ENCODE measurements at regions not wholly inside any gene's neighbourhood (a gene's known extent, or its start where the extent isn't known, plus 50 kb on each side); places are given as distances from the start of the nearest gene placed in this dataset.

GRCh38 chr6:169906688-169907418 is 155.4 kb downstream of the ERMARD start:
- no peak for DNase-seq (ENCODE audit: low spot score)

- DNase-seq (ENCODE audit: low spot score) = no peak
Observed at GRCh38 chr6:169906004-169906687, 154.7 kb downstream of the ERMARD start.

- DNase-seq (ENCODE audit: low spot score) = peak; percentile 45
Observed at GRCh38 chr6:169905041-169905807, 153.8 kb downstream of the ERMARD start.

- DNase-seq (ENCODE audit: low spot score) = no peak
Observed at GRCh38 chr6:169904051-169904922, 152.9 kb downstream of the ERMARD start.

- no peak for DNase-seq (ENCODE audit: low spot score)
Observed at GRCh38 chr6:169903122-169903521, 151.7 kb downstream of the ERMARD start.

- DNase-seq (ENCODE audit: low spot score) = no peak
Observed at GRCh38 chr6:169902604-169903003, 151.2 kb downstream of the ERMARD start.

- no peak for DNase-seq (ENCODE audit: low spot score)
Observed at GRCh38 chr6:169902070-169902469, 150.6 kb downstream of the ERMARD start.

GRCh38 chr6:169899481-169900145 is 148.2 kb downstream of the ERMARD start:
- no peak for DNase-seq (ENCODE audit: low spot score)

- DNase-seq (ENCODE audit: low spot score) = no peak
Observed at GRCh38 chr6:169898788-169899480, 147.5 kb downstream of the ERMARD start.

- no peak for DNase-seq (ENCODE audit: low spot score)
Observed at GRCh38 chr6:169897601-169898358, 146.4 kb downstream of the ERMARD start.

- DNase-seq (ENCODE audit: low spot score) = no peak
Observed at GRCh38 chr6:169896826-169897456, 145.5 kb downstream of the ERMARD start.

GRCh38 chr6:169895926-169896761 is 144.7 kb downstream of the ERMARD start:
- no peak for DNase-seq (ENCODE audit: low spot score)

GRCh38 chr6:169895000-169895759 is 143.8 kb downstream of the ERMARD start:
- DNase-seq (ENCODE audit: low spot score) = no peak

GRCh38 chr6:169894377-169894960 is 143.0 kb downstream of the ERMARD start:
- no peak for DNase-seq (ENCODE audit: low spot score)

- no peak for DNase-seq (ENCODE audit: low spot score)
Observed at GRCh38 chr6:169893624-169894023, 142.2 kb downstream of the ERMARD start.

GRCh38 chr6:169891846-169892245 is 140.4 kb downstream of the ERMARD start:
- DNase-seq (ENCODE audit: low spot score) = no peak

- no peak for DNase-seq (ENCODE audit: low spot score)
Observed at GRCh38 chr6:169891421-169891820, 140.0 kb downstream of the ERMARD start.

All from AG08396 (cell line).